Trophoblast cell (in vitro differentiated cells and primary cell): ENCODE measurements at regions not wholly inside any gene's neighbourhood (a gene's known extent, or its start where the extent isn't known, plus 50 kb on each side); places are given as distances from the start of the nearest gene placed in this dataset.

Source experiments
- DNase-seq, 2 donors: peaks; one replicate each; pipeline ENCODE4 v3.0.0-alpha.2; 2016
- H2AFZ ChIP-seq: 2 replicates; pipeline ENCODE4 v1.6.1; 2013; ENCODE audit warnings: low read length, moderate library complexity, mild to moderate bottlenecking; ENCODE audit not compliant: insufficient read depth, poor library complexity
- H2AK5ac ChIP-seq: 2 replicates; pipeline ENCODE4 v1.6.1; 2013; ENCODE audit warnings: mild to moderate bottlenecking, low read length
- H2BK120ac ChIP-seq: 2 replicates; pipeline ENCODE4 v1.6.1; 2013; ENCODE audit warnings: low read length, mild to moderate bottlenecking, moderate library complexity; ENCODE audit not compliant: insufficient read depth, poor library complexity
- H2BK12ac ChIP-seq: 2 replicates; pipeline ENCODE4 v1.6.1; 2013; ENCODE audit warnings: mild to moderate bottlenecking, low read length, moderate library complexity
- H2BK5ac ChIP-seq: 2 replicates; pipeline ENCODE4 v1.6.1; 2013; ENCODE audit warnings: low read length, low read depth, moderate library complexity, mild to moderate bottlenecking; ENCODE audit not compliant: poor library complexity
- H3K14ac ChIP-seq: 2 replicates; pipeline ENCODE4 v1.6.1; 2013; ENCODE audit warnings: mild to moderate bottlenecking, low read length
- H3K18ac ChIP-seq: 2 replicates; pipeline ENCODE4 v1.6.1; 2013; ENCODE audit warnings: mild to moderate bottlenecking, low read length
- H3K23ac ChIP-seq: 2 replicates; pipeline ENCODE4 v1.6.1; 2013; ENCODE audit warnings: low read length
- H3K27ac ChIP-seq: 2 replicates; pipeline ENCODE4 v1.5.1; 2013; ENCODE audit warnings: low read depth, mild to moderate bottlenecking, inconsistent platforms, low read length, moderate library complexity
- H3K27me3 ChIP-seq: 2 replicates; pipeline ENCODE4 v1.6.1; 2013; ENCODE audit warnings: inconsistent platforms, mild to moderate bottlenecking, low read length, moderate library complexity; ENCODE audit not compliant: insufficient read depth
- H3K36me3 ChIP-seq, 2 experiments: 1 replicate in 1 of 2; 2 replicates in 1 of 2; pipeline ENCODE4 v1.6.1; 2013; ENCODE audit warnings: low read length in 2 of 2, mild to moderate bottlenecking in 2 of 2, moderate library complexity in 1 of 2; ENCODE audit not compliant: insufficient read depth in 2 of 2, control insufficient read depth in 1 of 2
- H3K4ac ChIP-seq: 2 replicates; pipeline ENCODE4 v1.6.1; 2013; ENCODE audit warnings: low read depth, mild to moderate bottlenecking, low read length, moderate library complexity
- H3K4me1 ChIP-seq, 2 experiments: 1 replicate in 1 of 2; 2 replicates in 1 of 2; pipeline ENCODE4 v1.6.1; 2013; ENCODE audit warnings: low read length in 2 of 2, mild to moderate bottlenecking in 2 of 2, moderate library complexity in 1 of 2; ENCODE audit not compliant: insufficient read depth in 2 of 2, control insufficient read depth in 1 of 2
- H3K4me2 ChIP-seq: 2 replicates; pipeline ENCODE4 v1.6.1; 2013; ENCODE audit warnings: inconsistent platforms, mild to moderate bottlenecking, low read length, moderate library complexity
- H3K4me3 ChIP-seq: 2 replicates; pipeline ENCODE4 v1.5.1; 2013; ENCODE audit warnings: mild to moderate bottlenecking, low read depth, low read length, inconsistent platforms
- H3K79me1 ChIP-seq: one replicate; pipeline ENCODE4 v1.6.1; 2013; ENCODE audit warnings: low read length
- H3K79me2 ChIP-seq: 2 replicates; pipeline ENCODE4 v1.6.1; 2013; ENCODE audit warnings: low read length, mild to moderate bottlenecking; ENCODE audit not compliant: control insufficient read depth, insufficient read depth, poor library complexity
- H3K9ac ChIP-seq: 2 replicates; pipeline ENCODE4 v1.6.1; 2013; ENCODE audit warnings: mild to moderate bottlenecking, low read length
- H3K9me3 ChIP-seq: 2 replicates; pipeline ENCODE4 v1.6.1; 2013; ENCODE audit warnings: low read depth, mild to moderate bottlenecking, control low read depth, inconsistent platforms, low read length; ENCODE audit not compliant: insufficient read depth
- H4K12ac ChIP-seq: 2 replicates; pipeline ENCODE4 v1.6.1; 2013; ENCODE audit warnings: low read depth, mild to moderate bottlenecking, low read length, moderate library complexity
- H4K8ac ChIP-seq: 2 replicates; pipeline ENCODE4 v1.6.1; 2013; ENCODE audit warnings: low read depth, mild to moderate bottlenecking, low read length, moderate library complexity
- H4K91ac ChIP-seq: one replicate; pipeline ENCODE4 v1.6.1; 2013; ENCODE audit warnings: low read depth, mild to moderate bottlenecking, low read length, moderate library complexity
- WGBS: extraction: QIAGEN DNeasy Blood & Tissue Kit; methylation state at CpG from one replicate; pipeline ENCODE4 v1.1.7; 2013; ENCODE audit warnings: missing lambda C conversion rate; ENCODE audit not compliant: insufficient read length, insufficient coverage; ENCODE audit errors: extremely low coverage; 5-methylcytosine and 5-hydroxymethylcytosine counted together

DNA sequence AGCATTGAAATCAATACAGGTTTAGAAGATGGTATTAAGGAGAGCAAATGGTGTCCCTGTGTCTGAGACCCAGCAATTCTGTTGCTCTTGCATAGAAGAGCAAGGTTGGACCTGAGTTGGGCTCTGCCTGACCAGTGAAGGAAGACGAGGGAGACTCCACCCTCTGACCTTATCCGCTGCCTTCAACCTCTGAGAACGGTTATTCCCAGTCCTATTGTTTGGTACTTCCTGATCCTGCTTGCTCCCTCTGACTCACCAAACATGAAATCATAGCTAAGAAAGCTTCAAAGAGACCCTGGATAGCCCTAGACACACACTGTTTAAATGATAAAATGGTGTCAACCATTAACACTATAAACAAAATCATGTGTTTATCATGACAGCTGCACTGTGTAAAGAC, 218.5 kb downstream of the PLK2 start:
- H3K23ac ChIP-seq: no peak overlapping the region
- peak overlapping the region; percentile 64 for H4K8ac ChIP-seq
- H3K79me2 ChIP-seq: no peaks in the 10 kb centered on the region
- no peak overlapping the region for H4K91ac ChIP-seq
- peak overlapping the region; percentile 27 for H2BK5ac ChIP-seq
- H3K4me3 ChIP-seq: no peak overlapping the region
- H3K9ac ChIP-seq: no peak overlapping the region
- no peak overlapping the region for H3K27ac ChIP-seq
- no CpG with 5 or more reads among the region's 3 CpGs for WGBS
- no peak overlapping the region for H2AK5ac ChIP-seq
- peak overlapping the region; percentile 39 for H4K12ac ChIP-seq
- no peaks in the 10 kb centered on the region for H3K27me3 ChIP-seq
- no peak overlapping the region for H2BK120ac ChIP-seq
- no peak overlapping the region for H3K14ac ChIP-seq
- H3K36me3 ChIP-seq: no peaks in the 10 kb centered on the region
- peak overlapping the region; percentile 82 for H2BK12ac ChIP-seq
- no peak for DNase-seq
- H3K4me2 ChIP-seq: no peak overlapping the region
- peaks cover 0 to 3% of the 10 kb centered on the region in 2 experiments for H3K4me1 ChIP-seq
- no peaks in the 10 kb centered on the region for H3K9me3 ChIP-seq
- peaks cover 3% of the 10 kb centered on the region for H3K79me1 ChIP-seq
- no peak overlapping the region for H3K4ac ChIP-seq
- H2AFZ ChIP-seq: no peak overlapping the region
- H3K18ac ChIP-seq: no peak overlapping the region

DNA sequence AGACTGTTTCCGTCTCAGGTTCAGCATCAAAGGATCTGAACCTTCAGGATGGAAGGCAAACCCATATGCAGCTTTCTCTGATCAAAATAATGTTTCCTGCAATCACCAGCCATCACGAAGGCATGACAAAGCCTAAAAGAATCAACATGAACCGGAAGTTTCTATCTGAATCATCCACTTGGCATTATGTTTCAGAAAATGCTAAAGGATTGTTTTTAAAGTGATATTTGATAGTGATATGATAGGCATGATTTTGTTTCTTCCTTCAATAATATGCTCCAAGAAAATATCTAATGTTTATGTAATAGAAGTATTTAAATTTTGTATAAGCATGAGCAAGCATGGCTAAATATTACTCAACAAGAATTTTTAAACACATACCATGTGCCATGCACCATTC, 219.6 kb downstream of the PLK2 start:
- H2AFZ ChIP-seq: no peak overlapping the region
- H3K27ac ChIP-seq: no peak overlapping the region
- H3K9ac ChIP-seq: no peak overlapping the region
- H2BK120ac ChIP-seq: no peak overlapping the region
- H3K18ac ChIP-seq: no peak overlapping the region
- no peak overlapping the region for H3K23ac ChIP-seq
- H4K91ac ChIP-seq: no peak overlapping the region
- H3K14ac ChIP-seq: no peak overlapping the region
- DNase-seq: peak in 1 of 2 donors; percentile 82
- no peak overlapping the region for H2AK5ac ChIP-seq
- no peak overlapping the region for H4K12ac ChIP-seq
- no peak overlapping the region for H4K8ac ChIP-seq
- no CpG with 5 or more reads among the region's 3 CpGs for WGBS
- H3K4me3 ChIP-seq: no peak overlapping the region
- H3K79me1 ChIP-seq: peaks cover 3% of the 10 kb centered on the region
- no peaks in the 10 kb centered on the region for H3K9me3 ChIP-seq
- H3K36me3 ChIP-seq: no peaks in the 10 kb centered on the region
- no peaks in the 10 kb centered on the region for H3K27me3 ChIP-seq
- H3K4me2 ChIP-seq: no peak overlapping the region
- H2BK5ac ChIP-seq: no peak overlapping the region
- H2BK12ac ChIP-seq: no peak overlapping the region
- H3K79me2 ChIP-seq: no peaks in the 10 kb centered on the region
- H3K4me1 ChIP-seq: no peaks in the 10 kb centered on the region
- H3K4ac ChIP-seq: no peak overlapping the region

DNA sequence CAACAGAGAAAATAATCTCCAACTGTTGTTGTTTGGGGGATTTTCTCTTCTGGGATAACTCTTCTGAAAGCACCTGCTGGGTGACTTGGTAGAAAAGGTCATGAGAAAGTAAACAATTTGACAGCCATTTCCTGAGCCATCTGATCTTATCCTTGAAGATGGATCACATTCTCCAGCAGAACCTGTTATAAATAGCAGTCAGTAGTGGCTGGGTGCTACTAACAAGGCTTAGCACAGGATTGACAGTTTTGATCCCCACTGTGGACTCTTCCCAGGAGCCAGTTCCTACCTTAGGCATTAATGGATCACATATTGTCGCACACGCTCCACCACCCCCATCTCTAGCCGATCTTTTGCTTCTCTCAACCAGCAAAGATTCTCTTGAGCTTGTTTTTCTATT, 220.2 kb downstream of the PLK2 start:
- no peak overlapping the region for H3K4me3 ChIP-seq
- WGBS: no CpG with 5 or more reads among the region's 3 CpGs
- H2BK5ac ChIP-seq: no peak overlapping the region
- H3K4me2 ChIP-seq: no peak overlapping the region
- no peaks in the 10 kb centered on the region for H3K36me3 ChIP-seq
- no peak overlapping the region for H3K9ac ChIP-seq
- no peaks in the 10 kb centered on the region for H3K9me3 ChIP-seq
- no peak overlapping the region for H3K23ac ChIP-seq
- H3K18ac ChIP-seq: no peak overlapping the region
- no peak overlapping the region for H4K12ac ChIP-seq
- H2BK120ac ChIP-seq: peak overlapping the region; percentile 43
- H3K27ac ChIP-seq: no peak overlapping the region
- no peak overlapping the region for H3K4ac ChIP-seq
- H4K8ac ChIP-seq: no peak overlapping the region
- no peak overlapping the region for H3K14ac ChIP-seq
- DNase-seq: no peak
- H3K79me1 ChIP-seq: peaks cover 3% of the 10 kb centered on the region
- H2BK12ac ChIP-seq: no peak overlapping the region
- no peak overlapping the region for H4K91ac ChIP-seq
- H3K79me2 ChIP-seq: no peaks in the 10 kb centered on the region
- H3K4me1 ChIP-seq: no peaks in the 10 kb centered on the region
- H3K27me3 ChIP-seq: no peaks in the 10 kb centered on the region
- H2AK5ac ChIP-seq: no peak overlapping the region
- H2AFZ ChIP-seq: no peak overlapping the region

DNA sequence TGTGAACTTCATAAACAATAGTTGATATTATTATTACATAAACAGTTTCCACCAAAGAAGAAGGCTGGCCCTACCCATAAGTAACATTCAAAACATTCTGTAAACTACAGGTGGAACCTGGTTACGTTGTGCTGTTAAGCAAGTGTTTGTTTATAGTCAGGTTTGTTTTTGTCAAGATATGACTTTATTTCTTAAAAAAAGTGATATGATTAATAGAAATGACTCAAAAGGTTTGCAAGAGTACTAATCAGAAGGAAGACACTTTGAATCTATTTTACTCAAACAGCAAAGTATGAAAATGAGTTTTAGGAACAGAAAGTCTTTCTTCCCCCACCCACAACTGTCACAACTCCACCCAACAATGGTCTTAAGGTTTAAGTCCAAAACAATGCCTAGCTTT, 220.8 kb downstream of the PLK2 start:
- Histone ChIP-seq H3K27me3 (no peaks in the 10 kb centered on the region), H3K18ac (no peak overlapping the region)
- no CpG with 5 or more reads among the region's 1 CpG for WGBS

More for the DNA sequence above, 220.8 kb downstream of the PLK2 start:
- Histone ChIP-seq H2BK5ac (no peak overlapping the region), H3K79me2 (no peaks in the 10 kb centered on the region), H3K4me1 (no peaks in the 10 kb centered on the region), H3K4ac (no peak overlapping the region), H3K36me3 (no peaks in the 10 kb centered on the region), H2AK5ac (no peak overlapping the region), H4K8ac (no peak overlapping the region), H3K9ac (no peak overlapping the region), H2BK120ac (no peak overlapping the region), H3K27ac (no peak overlapping the region), H3K4me2 (no peak overlapping the region), H3K4me3 (no peak overlapping the region), H2AFZ (no peak overlapping the region), H3K23ac (no peak overlapping the region), H4K91ac (no peak overlapping the region), H2BK12ac (no peak overlapping the region), H3K14ac (no peak overlapping the region), H3K9me3 (no peaks in the 10 kb centered on the region), H4K12ac (no peak overlapping the region), H3K79me1 (peaks cover 3% of the 10 kb centered on the region)
- DNase-seq: no peak
